ENCODE measurements at regions not wholly inside any gene's neighbourhood (a gene's known extent, or its start where the extent isn't known, plus 50 kb on each side); places are given as distances from the start of the nearest gene placed in this dataset.

DNA sequence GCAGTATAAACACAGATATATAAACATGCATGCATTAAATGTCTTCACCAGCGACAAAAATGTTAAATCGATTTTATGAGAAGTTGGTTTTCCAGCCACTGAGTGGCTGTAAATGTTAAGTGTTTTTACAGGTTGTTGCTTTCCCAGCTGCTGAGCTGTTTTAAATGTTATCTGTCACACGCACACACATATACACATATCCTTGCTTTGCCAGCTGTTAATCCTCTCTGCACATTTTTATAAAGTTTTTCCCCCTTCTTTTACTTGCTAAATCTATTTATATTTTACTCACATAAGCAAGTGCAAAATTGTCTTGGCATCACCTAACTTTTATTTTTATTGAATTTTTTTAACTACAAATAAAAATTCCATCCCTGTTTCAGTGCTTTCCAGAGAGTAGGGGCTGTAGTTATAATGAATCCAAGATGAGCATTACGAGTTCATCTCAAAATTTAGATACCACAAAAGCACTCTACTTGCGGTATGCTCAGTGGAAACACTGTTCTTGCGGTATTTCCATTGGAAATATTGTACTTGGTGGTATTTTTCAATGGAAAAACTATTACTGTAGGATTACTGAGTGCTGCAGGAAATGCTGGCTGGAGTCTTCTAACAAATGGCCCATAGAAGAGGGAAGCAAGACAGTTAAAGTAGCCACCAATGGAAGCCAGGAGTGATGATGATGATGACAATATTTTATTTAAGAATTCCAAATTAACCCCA lies 124.9 kb upstream of the KCNJ16 start:
- no peak for DNase-seq (ENCODE audit: low spot score)

DNA sequence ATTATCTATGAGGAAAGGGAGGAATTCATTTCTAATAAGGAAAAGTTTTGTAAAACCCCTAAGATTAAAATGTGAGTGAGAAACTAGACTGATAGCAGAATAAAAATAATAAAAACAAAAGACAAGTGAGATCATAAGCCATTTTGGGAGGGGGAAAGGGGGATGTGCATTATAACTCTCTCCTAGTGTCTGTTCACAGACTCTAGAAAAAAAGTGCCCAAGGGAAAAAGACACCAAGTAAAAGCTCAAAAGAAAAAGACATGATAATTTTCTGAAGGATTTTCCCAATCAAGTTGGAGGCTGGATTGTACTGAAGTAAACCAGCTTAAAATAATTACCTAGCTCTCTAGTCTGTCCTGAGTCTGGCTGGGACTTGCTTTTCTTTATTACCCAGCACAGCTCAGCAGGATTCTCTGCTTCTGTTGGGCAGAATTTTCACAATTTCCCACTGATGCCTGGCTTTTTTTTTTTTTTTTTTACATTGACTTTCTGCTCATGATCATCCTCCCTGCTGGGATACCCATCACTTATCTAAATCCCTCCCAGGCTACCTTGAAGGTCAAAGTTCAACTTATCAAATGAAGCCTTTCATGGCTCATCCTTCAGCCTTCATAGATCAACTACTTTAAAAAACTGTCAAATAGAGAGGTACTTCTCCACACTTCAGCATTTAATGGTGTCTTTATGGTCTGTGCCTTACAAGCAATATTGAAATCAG lies 124.2 kb upstream of the KCNJ16 start:
- no peak for DNase-seq (ENCODE audit: low spot score)

DNA sequence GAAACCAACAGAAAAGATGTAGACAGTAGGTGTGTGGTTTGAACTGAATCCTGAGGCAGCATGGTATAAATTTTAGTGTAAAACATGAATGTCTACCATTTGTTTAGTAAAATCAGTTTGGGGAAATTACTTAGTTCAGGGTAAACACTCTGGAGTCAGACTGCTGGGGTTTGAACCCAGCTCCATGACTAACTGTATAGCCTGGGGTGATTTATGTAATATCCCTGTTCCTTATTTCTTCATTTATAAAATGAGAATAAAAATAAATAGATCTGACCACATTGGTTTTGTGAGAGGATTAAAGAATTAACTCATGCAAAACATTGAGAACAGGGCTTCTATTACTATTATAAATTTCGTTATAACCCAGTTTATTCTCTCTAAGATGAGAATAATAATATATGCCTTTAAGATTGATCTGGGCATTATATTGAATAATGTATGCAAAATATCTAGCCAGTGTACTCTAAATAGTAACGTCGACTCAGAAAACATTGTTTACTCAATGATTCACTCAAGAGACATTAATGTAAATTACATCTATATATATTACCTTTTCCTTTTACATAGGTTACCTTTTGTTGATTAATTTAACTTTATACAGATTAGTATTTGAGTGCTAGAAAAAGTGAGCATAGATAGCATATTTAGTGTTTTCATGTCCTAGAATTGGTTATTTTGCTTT lies 120.6 kb upstream of the KCNJ16 start:
- no peak for DNase-seq (ENCODE audit: low spot score)

DNA sequence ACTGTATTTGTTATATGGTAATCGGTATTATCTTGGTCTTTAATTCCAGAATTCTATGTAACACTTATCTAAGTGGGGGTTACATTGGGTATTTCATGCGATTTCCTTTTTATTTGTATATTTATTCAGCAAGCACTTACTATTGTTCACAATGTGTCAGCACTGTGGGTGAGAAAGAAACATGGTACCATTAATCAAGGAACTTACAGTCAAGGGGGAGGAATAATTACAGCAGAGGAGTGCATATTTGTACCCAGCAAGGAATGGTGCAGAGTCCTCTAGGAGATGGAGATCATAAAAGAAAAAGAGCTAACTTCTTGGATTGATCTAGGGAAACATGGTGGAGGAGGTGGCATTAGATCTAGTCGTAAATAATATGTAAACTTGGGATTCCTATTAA lies 117.0 kb upstream of the KCNJ16 start:
- DNase-seq (ENCODE audit: low spot score), result no peak

DNA sequence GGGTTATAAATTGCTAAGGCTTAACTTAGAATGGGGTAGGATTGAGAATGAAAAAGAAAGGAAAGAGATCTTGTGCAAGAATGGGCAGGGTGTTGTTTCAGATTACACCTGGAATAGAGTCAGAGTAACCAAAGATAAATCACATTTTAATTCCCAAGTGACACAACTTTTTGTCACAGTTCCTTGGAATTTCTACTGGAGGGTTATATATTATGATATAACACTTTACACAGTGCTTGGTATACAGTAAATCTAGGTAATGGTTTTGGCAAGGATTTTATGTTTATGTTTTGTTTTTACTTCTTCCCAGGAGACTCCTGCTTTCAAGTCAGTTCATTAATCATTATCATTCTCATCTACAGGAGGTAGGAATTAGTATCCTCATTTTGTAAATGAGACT lies 115.7 kb upstream of the KCNJ16 start:
- DNase-seq (ENCODE audit: low spot score), result no peak

DNA sequence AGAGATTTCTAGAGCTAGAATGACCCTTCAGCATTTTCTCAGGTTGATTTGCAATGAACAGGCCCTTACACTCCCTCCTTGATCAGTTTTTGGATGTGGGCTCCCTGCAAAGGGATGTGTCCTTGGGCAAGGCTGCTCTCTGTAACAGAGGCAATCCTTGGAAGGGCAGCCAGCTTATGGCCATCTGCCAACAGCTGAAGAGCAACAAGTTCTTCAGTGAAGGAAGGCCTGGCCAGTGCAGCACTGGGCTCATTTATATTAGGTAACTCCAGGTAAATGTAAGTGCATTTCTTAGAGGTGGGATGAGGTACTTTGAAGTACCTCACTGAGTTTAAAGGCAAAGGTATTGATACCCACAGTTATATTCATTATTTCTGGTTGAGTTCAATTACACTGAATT lies 114.3 kb upstream of the KCNJ16 start:
- no peak for DNase-seq (ENCODE audit: low spot score)

DNA sequence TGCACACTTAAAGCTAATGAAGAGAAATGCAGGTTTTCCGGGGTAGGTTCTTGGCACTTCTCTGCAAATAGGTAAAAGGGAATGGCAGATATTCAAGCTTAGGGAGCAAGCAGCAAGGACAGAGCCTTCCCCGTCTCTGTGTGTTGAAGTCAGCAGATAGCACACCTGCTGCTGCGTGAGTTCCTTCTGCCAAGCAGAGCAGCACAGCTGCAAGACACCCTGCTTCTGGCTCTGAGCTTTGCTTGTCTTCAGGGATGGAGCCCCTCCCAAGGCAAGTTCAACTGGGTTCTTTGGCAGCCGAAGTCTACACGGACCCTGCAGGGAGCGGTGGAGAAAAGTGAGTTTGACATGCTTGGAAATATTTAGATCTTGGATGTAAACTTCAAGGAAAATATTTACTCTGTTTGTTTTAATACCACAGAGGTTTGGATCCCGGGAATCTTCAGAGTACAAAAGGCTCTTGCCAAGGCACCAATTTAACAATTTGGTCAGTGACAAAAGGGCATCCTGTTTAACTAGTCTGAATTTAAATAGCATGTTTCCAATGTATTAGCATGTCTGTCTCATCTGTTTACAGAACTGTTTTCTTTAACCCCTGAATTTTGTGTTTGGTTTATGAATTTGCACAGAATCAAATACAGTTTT lies 113.4 kb upstream of the KCNJ16 start:
- no peak for DNase-seq (ENCODE audit: low spot score)

DNA sequence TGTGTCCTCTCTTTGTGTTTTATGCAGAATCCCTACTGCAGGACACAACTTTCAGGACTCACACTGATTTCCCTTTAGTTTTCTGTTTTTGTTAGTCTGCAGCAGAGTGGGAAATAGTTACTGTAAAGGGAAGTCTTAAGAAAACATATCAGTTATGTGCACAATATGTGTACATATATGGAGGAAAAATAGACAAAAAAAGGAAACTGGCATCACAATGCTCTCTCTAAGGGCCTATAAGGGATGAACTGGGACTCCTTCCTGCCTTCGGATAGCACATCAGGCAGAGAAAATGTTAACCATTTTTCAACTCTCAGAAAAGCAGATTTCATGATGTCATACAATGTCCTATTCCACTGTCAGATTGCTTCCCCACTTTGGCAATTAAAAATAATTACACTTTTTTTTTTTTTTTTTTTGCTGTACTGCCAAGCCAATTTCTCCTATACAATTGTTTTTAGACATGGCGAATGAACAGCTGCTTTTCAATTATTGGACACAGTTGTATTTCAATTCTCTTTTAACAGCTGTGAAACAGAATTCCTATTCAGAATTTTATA lies 112.5 kb upstream of the KCNJ16 start:
- DNase-seq (ENCODE audit: low spot score), result no peak

DNA sequence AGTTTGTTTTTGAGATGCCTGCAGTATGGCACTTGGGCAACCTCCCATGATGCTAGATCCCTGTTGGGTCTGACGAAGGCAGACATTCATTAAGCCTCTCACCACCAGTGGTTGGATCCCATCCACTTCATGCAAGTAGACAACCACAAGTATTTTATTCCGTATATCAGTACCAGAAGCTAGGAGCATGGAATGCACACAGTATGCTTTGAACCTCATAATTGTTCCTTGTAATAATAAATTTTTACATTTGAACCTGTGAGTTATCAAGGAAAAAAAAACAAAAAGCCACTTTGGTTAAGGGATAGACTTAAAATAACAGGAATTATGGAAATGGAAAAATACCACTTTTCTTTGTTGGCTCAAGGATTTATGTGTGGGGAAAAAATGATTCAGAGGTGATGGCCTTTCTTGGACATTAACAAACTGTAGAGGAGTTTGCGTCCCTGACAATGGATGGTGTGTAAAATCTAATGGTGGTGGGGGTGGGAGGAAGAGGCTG lies 107.1 kb upstream of the KCNJ16 start:
- DNase-seq (ENCODE audit: low spot score), result no peak

DNA sequence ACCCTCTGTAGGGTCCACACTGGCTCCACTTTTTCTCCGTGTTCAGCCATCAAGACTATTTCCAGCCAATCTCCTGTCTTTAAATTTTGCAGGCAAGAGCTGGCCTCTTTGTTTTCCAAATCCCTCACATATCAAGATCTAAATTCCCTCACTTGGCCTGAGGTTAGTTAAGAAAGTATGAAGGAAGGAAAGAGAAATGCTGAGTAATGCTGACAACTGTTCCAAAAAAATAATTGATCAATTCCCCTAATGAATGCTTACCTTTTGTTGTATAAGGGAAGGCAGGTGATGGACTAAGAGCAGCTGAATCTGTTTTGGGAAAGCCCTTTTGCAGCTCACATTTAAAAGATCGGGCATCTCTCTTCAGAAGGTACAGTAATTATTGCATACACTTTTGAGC lies 105.1 kb upstream of the KCNJ16 start:
- no peak for DNase-seq (ENCODE audit: low spot score)

DNA sequence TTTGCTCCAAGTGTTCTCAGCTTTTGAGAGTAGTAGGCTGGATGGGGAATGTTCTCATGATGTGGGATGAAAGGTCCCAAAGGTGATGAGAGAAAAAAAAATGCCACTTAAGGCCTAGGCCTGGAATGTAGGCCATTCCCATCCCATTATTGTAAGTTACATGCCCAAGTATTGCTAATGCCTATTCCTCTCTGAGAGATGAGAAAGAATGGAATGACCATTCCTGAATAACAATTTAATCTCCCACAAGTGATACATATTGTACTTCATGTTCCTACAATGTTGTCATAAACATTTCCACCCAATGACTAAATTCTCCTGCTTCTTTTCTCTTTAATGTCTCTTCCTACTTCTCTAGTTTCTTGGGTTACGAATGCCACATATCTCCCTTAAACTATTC lies 102.8 kb upstream of the KCNJ16 start:
- no peak for DNase-seq (ENCODE audit: low spot score)

DNA sequence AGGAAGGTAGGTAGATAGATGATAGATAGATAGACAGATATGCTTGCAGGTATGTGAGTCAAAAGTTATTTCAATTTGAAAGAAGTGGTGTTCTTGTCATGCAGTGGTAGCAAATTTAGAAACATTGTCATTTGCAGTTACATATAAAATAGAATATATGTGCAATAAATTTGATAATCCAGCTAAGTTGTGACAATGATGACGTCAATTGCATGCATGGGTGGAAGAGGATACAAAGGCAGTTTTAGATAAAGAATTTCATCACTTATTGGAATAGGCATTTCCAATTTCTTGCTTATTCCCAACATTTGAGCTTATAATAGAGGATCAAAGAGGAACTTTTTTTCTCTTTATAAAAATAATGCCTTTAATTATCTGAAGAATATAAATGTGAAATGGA lies 99.2 kb upstream of the KCNJ16 start:
- no peak for DNase-seq (ENCODE audit: low spot score)

DNA sequence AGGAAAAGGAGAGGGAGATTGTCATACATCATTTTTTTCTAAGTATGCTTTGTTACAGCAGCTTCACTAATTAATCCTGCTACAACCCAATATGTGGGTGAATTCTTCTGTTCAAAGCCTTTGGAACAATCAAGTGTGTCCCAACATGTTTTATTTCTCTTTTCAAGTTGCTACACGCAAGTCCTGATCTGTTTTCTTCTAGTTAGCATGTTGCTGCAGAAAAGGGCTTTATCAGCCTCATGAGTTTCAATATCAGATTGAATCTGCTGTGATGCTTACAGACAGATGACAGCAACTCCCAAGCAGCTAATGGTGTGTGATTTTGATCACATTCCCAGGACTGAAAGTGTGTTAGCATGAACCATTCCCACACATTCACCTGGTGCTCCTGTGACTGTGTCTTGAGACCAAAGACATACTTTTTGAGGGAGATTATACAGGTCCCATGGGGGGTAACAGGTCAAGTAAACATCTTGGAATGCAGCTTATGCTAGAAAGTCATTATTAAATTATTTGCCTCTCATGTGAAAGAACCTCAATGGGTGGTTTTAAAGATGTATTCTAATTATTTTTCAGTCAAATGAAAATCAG lies 96.9 kb upstream of the KCNJ16 start:
- DNase-seq (ENCODE audit: low spot score), result no peak

DNA sequence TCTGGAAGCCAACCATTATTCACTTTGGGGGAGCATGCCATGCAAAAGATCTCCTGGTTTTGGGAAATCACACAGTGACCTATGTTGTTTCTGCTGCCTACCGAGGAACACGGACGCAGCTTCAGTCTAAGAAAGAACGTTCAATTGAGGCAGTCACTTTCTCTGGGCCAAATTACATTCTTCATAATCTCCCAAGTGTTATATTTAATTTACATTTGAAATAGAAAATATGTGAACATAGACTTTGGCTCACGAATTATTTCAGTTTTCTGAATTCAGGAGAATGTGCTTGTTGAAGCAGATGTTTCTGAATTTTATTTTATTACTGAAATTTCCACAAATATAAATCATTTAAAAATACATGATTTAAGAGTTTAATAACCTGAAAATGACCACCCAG lies 93.6 kb upstream of the KCNJ16 start:
- DNase-seq (ENCODE audit: low spot score), result no peak

DNA sequence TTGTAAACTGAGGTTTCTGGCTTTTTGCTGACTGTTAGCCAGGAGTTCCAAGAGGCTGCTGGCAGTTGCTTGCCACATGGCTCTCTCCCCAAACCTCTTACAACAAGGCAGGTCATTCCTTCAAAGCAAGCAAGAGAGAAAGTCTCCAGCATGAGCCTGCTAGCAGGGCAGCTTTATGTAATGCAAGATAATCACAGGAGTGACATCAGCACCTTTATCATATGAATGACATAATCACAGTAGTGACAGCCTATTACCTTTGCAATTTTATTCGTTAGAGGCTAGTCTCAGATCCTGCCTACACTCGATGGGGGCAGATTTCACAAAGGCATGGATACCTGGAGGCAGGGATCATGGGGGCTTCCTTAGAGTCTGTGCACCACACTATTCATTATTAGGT lies 79.5 kb upstream of the KCNJ16 start:
- DNase-seq (ENCODE audit: low spot score), result no peak

DNA sequence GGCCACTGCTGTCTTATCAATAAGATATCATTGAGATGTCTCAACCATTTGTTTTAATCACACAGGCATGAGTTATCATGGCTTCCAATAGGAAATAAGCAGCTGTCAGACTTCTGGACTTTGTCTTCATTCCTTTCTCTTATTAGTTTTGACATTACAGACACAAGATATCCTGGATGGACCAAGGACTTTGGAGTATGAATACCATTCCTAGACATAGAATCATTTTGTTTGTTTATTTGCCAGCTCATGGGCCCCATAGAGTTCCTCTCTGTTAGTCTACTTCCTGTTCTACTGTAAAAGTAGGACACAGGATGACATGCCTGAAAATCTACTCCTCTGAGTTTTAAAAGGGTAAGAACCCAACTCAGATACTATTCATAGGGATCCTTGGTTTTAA lies 77.7 kb upstream of the KCNJ16 start:
- no peak for DNase-seq (ENCODE audit: low spot score)

DNA sequence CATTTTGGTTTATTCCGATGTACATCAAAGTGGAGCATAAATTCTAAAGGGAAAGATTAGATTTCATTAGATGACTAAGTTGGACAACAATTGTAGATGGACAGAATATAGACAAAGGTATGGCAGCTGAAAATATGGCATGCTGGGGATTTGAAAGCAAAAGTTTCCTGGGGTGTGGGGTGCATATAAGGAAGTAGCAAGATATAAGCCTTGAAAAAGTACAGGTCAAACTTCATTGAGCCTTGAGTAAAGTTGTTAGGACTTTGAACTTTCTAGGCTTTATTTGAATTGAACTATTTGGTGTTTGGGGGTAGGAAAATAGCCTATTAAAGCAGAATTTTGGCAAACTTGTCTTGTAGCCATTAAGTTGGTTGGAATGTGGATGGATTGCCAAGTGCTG lies 75.8 kb upstream of the KCNJ16 start:
- no peak for DNase-seq (ENCODE audit: low spot score)

DNA sequence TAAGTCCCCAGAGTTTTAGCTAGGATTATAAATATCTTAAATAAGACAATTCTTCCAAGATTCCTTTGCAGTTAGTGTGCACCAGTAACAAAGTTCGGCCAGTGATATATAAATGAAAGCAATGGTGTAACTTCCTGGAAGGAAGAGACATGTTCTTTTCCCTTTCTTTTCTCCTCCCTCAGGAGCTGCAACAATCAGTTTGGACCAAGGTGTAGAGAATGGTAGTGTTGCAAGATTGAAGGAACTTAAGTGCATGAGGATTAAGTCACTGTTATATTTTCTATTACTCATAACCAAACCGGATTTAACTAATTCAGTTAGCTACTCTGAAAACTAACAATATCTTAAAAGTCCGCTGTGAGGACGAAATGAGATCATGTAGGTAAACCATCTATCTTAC lies 68.9 kb upstream of the KCNJ16 start:
- no peak for DNase-seq (ENCODE audit: low spot score)

DNA sequence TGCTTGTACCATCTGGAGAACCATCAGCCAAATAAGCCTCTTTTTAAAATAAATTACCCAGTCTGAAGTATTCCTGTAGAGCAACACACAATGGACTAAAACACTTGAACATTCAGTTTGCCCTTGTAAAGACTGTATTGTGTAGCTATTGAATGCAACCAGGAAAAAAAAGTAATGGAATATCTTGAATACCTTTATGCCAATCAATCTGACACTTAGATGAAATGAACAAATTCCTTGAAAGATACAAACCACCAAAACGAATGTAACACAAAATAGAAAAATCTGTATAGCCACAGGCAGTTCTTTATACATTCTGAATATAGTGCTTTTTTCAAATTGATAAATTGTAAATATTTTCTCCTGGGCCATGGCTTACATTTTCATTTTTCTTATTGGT lies 63.3 kb upstream of the KCNJ16 start:
- no peak for DNase-seq (ENCODE audit: low spot score)

DNA sequence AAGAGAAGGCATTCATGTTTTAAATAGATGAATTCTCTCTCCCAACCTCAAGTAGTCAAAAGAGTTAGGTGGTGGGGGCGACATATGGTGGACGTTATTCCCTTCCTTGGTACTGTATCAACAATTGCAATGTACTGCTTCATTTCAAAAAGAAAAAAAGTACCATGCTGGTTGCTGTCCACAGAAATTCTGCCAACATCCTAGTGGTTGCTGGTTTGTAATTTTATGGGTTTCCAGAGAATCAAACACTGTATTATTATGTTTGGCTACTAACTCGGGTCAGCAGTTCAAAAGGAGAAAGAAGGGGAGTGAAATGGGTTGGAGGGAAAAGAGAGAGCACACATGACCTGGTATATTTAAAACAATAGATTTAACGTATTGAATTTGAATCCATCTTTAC lies 61.1 kb upstream of the KCNJ16 start:
- no peak for DNase-seq (ENCODE audit: low spot score)

DNA sequence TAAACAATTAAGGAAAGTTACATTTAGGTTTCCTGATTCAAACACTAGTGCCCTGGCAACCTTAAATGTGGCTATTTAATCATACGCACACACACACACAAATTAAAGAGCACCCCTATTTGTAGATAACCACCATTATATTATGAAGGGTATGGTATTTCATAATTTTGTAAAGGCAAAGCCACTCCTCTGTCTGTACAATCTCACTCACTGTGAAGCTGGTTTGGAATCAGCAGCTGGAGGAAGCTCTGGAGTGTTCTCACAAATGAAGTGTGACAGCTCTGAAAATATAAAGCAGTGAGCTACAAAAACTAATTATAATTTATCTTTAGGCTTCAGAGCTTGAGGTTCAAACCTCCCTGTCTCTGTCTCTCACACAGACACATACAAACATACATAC lies 57.9 kb upstream of the KCNJ16 start:
- DNase-seq (ENCODE audit: low spot score), result no peak

DNA sequence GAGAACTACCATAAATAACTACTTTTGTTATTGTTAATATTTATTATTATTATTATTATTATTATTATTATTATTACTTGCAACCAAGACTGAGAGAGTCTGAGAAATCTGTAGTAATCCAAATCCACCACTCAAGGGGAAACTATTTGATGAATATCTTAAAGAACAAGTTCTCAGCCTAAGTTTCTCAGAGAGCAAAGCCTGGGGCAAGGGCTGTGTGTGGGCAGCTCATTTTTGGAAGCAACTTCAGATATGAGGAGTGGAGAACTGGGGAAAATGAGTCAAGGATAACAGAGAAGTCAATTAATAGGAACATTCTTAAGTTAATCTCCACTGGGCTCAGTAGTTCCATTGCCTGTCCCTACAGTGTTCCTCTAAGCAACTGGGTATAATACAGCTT lies 57.1 kb upstream of the KCNJ16 start:
- DNase-seq (ENCODE audit: low spot score), result no peak
